Activated CD8-positive, alpha-beta T cell treated with anti-CD3 and anti-CD28 coated beads for 36 hours (primary cell): ENCODE measurements at regions not wholly inside any gene's neighbourhood (a gene's known extent, or its start where the extent isn't known, plus 50 kb on each side); places are given as distances from the start of the nearest gene placed in this dataset.

ENCODE experiments used
- ATAC-seq: fragments of 200-7000 bp; cut with Tn5 transposase; one replicate; pipeline ENCODE4 v1.10.0; 2021; ENCODE audit warnings: mild to moderate bottlenecking, moderate library complexity
- CTCF ChIA-PET: fragments of 350-600 bp; sonication (Branson Sonifier 250); formaldehyde crosslinking; loops from one replicate; lab custom pipeline; 2021; ENCODE audit warnings: antibody characterized with exemption; lab: Charles Lee
- POLR2A ChIA-PET: fragments of 350-600 bp; sonication (Branson Sonifier 250); formaldehyde crosslinking; loops from one replicate; lab custom pipeline; 2021; ENCODE audit warnings: antibody characterized with exemption; lab: Charles Lee
- DNase-seq: peaks from one replicate; pipeline ENCODE4 v3.0.0-alpha.2; 2020
- H3K27ac Mint-ChIP-seq: one replicate; pipeline ENCODE4 v1.8.0; 2021; ENCODE audit warnings: mild to moderate bottlenecking, mixed read lengths
- H3K27me3 Mint-ChIP-seq: one replicate; pipeline ENCODE4 v1.8.0; 2021; ENCODE audit warnings: mixed read lengths
- H3K36me3 Mint-ChIP-seq: one replicate; pipeline ENCODE4 v1.8.0; 2021; ENCODE audit warnings: low read depth, mixed read lengths
- H3K4me1 Mint-ChIP-seq: one replicate; pipeline ENCODE4 v1.8.0; 2021; ENCODE audit warnings: low read depth, mixed read lengths
- H3K4me3 Mint-ChIP-seq: one replicate; pipeline ENCODE4 v1.8.0; 2021; ENCODE audit warnings: mild to moderate bottlenecking, moderate library complexity, mixed read lengths
- H3K9me3 Mint-ChIP-seq: one replicate; pipeline ENCODE4 v1.8.0; 2021; ENCODE audit warnings: mixed read lengths
- CTCF ChIP-seq: fragments of 200-600 bp; IDR thresholded peaks from one replicate; pipeline ENCODE4 v1.8.0; 2022; ENCODE audit warnings: antibody characterized with exemption, mild to moderate bottlenecking
- intact Hi-C: fragments of 100-400 bp; cut with micrococcal nuclease; formaldehyde crosslinking; loops from one replicate; pipeline ENCODE4 v1.10.0; 2022

DNA sequence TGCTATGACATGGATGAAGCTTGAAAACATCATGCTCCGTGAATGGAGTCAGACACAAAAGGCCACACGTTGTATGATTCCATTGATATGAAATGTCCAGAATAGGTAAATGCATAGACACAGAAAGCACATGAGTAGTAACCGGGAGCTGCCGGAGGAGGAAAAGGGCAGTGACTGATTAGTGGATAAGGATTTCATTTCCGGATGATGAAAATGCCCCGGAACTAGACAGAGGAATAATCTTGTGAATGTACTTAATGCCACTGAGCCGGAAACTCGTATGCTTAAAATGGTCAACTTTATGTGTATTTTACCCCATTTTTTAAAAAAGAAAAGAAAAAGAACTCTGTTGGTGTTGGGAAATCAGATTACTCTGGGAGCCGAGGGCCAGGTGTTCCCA, 112.7 kb upstream of the FAM9B start:
- no peak for TF ChIP-seq CTCF
- no peaks in the 10 kb centered on the region for H3K4me1 Mint-ChIP-seq
- no peak overlapping the region for H3K4me3 Mint-ChIP-seq
- H3K36me3 Mint-ChIP-seq = peaks cover 1% of the 10 kb centered on the region
- no peaks in the 10 kb centered on the region for H3K27me3 Mint-ChIP-seq
- H3K27ac Mint-ChIP-seq = no peak overlapping the region
- ATAC-seq (no peak), DNase-seq (no peak)
- ChIA-PET POLR2A (no interaction called here), CTCF (interaction anchor here (1.1 kb wide), 1 partner anchor 166 kb away, joined by 4 read pairs; no protein-coding TSS in a partner anchor)
- intact Hi-C loops = no loop called here
- peaks cover 3% of the 10 kb centered on the region for H3K9me3 Mint-ChIP-seq

DNA sequence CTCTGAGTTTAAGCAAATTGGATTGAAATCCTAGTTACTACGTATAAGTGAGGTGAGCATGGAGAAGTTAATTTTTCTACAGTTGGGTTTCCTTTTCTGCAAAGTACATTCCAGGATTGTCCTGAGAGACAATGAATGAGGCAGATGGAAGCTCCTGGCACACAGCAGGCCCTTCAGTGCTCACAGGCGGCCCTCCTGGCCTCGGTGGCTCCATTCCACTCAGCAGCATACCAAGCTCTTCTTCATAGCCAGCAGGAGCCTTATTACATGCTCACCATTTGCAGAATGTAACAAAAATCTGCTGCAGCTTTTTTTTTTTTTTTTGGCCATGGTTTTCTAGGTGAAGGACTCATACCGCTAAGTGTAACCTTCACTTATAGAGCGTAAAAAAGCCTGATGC, 113.2 kb upstream of the FAM9B start:
- intact Hi-C loops = no loop called here
- H3K27ac Mint-ChIP-seq = no peak overlapping the region
- CTCF ChIA-PET = interaction anchor here (1.1 kb wide), 1 partner anchor 166 kb away, joined by 4 read pairs; no protein-coding TSS in a partner anchor

GRCh38 chrX:9147726-9148125, 113.8 kb upstream of the FAM9B start:
- no peaks in the 10 kb centered on the region for H3K27me3 Mint-ChIP-seq
- intact Hi-C loops = no loop called here
- H3K36me3 Mint-ChIP-seq = peaks cover 4% of the 10 kb centered on the region
- peaks cover 2% of the 10 kb centered on the region for H3K4me1 Mint-ChIP-seq
- ATAC-seq (no peak), DNase-seq (no peak)
- no peak overlapping the region for H3K27ac Mint-ChIP-seq
- H3K9me3 Mint-ChIP-seq = peaks cover 8% of the 10 kb centered on the region
- POLR2A ChIA-PET = no interaction called here
- no peak for TF ChIP-seq CTCF
- CTCF ChIA-PET = interaction anchor here (1.1 kb wide), 1 partner anchor 165 kb away, joined by 4 read pairs; no protein-coding TSS in a partner anchor
- no peak overlapping the region for H3K4me3 Mint-ChIP-seq

More for the DNA sequence above, 113.2 kb upstream of the FAM9B start:
- Mint-ChIP-seq H3K4me3 (no peak overlapping the region), H3K4me1 (peaks cover 2% of the 10 kb centered on the region), H3K27me3 (no peaks in the 10 kb centered on the region), H3K9me3 (peaks cover 6% of the 10 kb centered on the region), H3K36me3 (peaks cover 4% of the 10 kb centered on the region)
- TF ChIP-seq CTCF = no peak
- POLR2A ChIA-PET = no interaction called here
- ATAC-seq (no peak), DNase-seq (no peak)

DNA sequence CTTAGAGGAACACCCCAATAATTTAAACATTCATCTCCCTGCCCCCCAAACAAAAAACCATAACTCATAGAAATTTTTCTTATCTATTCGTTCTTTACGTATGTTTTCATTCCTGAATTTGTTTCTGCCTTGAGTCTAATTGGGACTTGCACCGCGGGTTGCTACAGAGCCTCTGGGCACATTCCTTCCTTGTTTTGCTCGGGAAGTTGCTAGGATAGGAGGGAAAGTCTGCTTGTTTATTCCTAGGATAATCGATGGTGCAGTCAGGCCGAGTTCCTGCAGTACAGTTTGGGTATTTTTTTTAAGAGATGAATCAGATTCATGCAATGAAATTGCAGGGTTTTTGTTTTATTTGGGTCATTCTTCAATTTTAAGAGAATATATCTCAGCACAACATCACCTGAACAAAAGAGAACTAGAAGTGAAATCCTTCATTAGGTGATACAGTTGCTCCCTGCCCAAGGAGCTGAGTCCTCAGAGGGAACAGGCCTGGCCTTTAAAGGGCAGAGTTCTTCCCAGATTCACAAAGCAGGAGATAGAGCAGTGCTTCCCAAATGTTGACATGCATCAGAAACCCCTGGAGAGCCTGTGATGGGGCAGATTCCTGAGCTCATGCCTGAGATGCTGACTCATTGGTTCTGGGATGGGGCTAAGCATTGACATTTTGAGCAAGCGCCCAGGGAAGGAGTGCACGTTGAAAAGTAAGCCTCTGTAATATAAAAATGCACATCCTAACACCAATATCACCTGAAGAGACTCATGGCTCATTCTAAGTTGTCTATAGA, 114.9 kb upstream of the FAM9B start:
- TF ChIP-seq CTCF = no peak
- CTCF ChIA-PET = no interaction called here
- Mint-ChIP-seq H3K27me3 (no peaks in the 10 kb centered on the region), H3K4me1 (peaks cover 10% of the 10 kb centered on the region), H3K27ac (no peak overlapping the region), H3K9me3 (peaks cover 8% of the 10 kb centered on the region), H3K36me3 (peaks cover 4% of the 10 kb centered on the region), H3K4me3 (no peak overlapping the region)
- DNase-seq (no peak), ATAC-seq (no peak)
- intact Hi-C loops = no loop called here
- POLR2A ChIA-PET = no interaction called here

- CTCF ChIA-PET = no interaction called here
- H3K4me1 Mint-ChIP-seq = peaks cover 15% of the 10 kb centered on the region
- no peak for DNase-seq
- H3K4me3 Mint-ChIP-seq = no peak overlapping the region
- H3K9me3 Mint-ChIP-seq = peaks cover 8% of the 10 kb centered on the region
- no peak for ATAC-seq
- H3K36me3 Mint-ChIP-seq = peaks cover 4% of the 10 kb centered on the region
- no peaks in the 10 kb centered on the region for H3K27me3 Mint-ChIP-seq
- no peak for TF ChIP-seq CTCF
- POLR2A ChIA-PET = no interaction called here
- no peak overlapping the region for H3K27ac Mint-ChIP-seq
- intact Hi-C loops = no loop called here
Measured at GRCh38 chrX:9149501-9150245, 115.7 kb upstream of the FAM9B start.
